GM19351 (cell line): ENCODE measurements at regions not wholly inside any gene's neighbourhood (a gene's known extent, or its start where the extent isn't known, plus 50 kb on each side); places are given as distances from the start of the nearest gene placed in this dataset.
"Not testable (repeated sequence)": the region's sequence is repeated elsewhere in the genome, so short reads cannot be mapped to it uniquely, and the experiment has no call there.

Experiments
- ATAC-seq: cut with Tn5 transposase; IDR thresholded peaks from one replicate; pipeline ENCODE4 v1.9.1; 2021; ENCODE audit warnings: mild to moderate bottlenecking, moderate library complexity; ENCODE audit not compliant: unreplicated experiment

- not testable (repeated sequence) for ATAC-seq
These were observed 303.3 kb upstream of the DPP6 start for GRCh38 chr7:153748885-153749284.

GRCh38 chr7:153765869-153766268 lies 286.3 kb upstream of the DPP6 start:
- ATAC-seq = not testable (repeated sequence)

- not testable (repeated sequence) for ATAC-seq
These were observed 285.3 kb upstream of the DPP6 start for GRCh38 chr7:153766926-153767325.

- no peak for ATAC-seq
These were observed 279.2 kb upstream of the DPP6 start for GRCh38 chr7:153772966-153773365.

GRCh38 chr7:153776940-153777339 lies 275.3 kb upstream of the DPP6 start:
- not testable (repeated sequence) for ATAC-seq

- ATAC-seq = not testable (repeated sequence)
These were observed 254.8 kb upstream of the DPP6 start for GRCh38 chr7:153797363-153797762.

- ATAC-seq = no peak
These were observed 244.1 kb upstream of the DPP6 start for GRCh38 chr7:153808117-153808516.

GRCh38 chr7:153829525-153829924 lies 222.7 kb upstream of the DPP6 start:
- no peak for ATAC-seq

GRCh38 chr7:153832160-153832559 lies 220.0 kb upstream of the DPP6 start:
- no peak for ATAC-seq

- no peak for ATAC-seq
These were observed 217.1 kb upstream of the DPP6 start for GRCh38 chr7:153835103-153835502.

- no peak for ATAC-seq
These were observed 216.4 kb upstream of the DPP6 start for GRCh38 chr7:153835712-153836265.

GRCh38 chr7:153838591-153838990 lies 213.6 kb upstream of the DPP6 start:
- no peak for ATAC-seq

GRCh38 chr7:153840861-153841260 lies 211.3 kb upstream of the DPP6 start:
- ATAC-seq = no peak

GRCh38 chr7:153847828-153848227 lies 204.4 kb upstream of the DPP6 start:
- ATAC-seq = no peak

GRCh38 chr7:153852261-153852660 lies 199.9 kb upstream of the DPP6 start:
- no peak for ATAC-seq

GRCh38 chr7:153858355-153858754 lies 193.8 kb upstream of the DPP6 start:
- ATAC-seq = no peak

- ATAC-seq = no peak
These were observed 193.0 kb upstream of the DPP6 start for GRCh38 chr7:153859239-153859638.

- no peak for ATAC-seq
These were observed 165.4 kb upstream of the DPP6 start for GRCh38 chr7:153886506-153887441.

- no peak for ATAC-seq
These were observed 164.2 kb upstream of the DPP6 start for GRCh38 chr7:153887749-153888569.

GRCh38 chr7:153891990-153892389 lies 160.2 kb upstream of the DPP6 start:
- ATAC-seq = no peak

- ATAC-seq = no peak
These were observed 149.3 kb upstream of the DPP6 start for GRCh38 chr7:153902862-153903261.
